ENCODE measurements at regions not wholly inside any gene's neighbourhood (a gene's known extent, or its start where the extent isn't known, plus 50 kb on each side); places are given as distances from the start of the nearest gene placed in this dataset.
A peak's percentile ranks its signal among the peaks of the same experiment; 100 is the strongest.

DNA sequence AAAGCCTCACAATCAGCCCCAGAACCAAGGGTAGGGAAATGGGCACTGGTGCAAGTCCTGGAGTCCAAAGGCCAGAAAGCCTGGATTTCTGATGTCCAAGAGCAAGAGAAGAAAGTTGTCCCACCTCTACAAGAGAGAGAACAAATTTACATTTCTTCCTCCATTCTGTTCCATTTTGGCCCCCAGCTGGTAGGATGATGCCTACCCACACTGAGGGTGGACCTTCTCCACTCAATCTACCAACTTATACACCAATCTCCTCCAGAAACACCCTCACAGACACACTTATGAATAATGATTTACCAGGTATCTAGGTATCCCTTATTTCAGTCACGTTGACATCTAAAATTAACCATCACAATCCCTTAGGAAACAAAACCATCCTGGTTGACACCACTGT is 367.8 kb upstream of the GRIA3 start:
- TF ChIP-seq, protein P1, sequence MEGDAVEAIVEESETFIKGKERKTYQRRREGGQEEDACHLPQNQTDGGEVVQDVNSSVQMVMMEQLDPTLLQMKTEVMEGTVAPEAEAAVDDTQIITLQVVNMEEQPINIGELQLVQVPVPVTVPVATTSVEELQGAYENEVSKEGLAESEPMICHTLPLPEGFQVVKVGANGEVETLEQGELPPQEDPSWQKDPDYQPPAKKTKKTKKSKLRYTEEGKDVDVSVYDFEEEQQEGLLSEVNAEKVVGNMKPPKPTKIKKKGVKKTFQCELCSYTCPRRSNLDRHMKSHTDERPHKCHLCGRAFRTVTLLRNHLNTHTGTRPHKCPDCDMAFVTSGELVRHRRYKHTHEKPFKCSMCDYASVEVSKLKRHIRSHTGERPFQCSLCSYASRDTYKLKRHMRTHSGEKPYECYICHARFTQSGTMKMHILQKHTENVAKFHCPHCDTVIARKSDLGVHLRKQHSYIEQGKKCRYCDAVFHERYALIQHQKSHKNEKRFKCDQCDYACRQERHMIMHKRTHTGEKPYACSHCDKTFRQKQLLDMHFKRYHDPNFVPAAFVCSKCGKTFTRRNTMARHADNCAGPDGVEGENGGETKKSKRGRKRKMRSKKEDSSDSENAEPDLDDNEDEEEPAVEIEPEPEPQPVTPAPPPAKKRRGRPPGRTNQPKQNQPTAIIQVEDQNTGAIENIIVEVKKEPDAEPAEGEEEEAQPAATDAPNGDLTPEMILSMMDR (IDR thresholded peaks at IDR 0.05; ENCODE audit: insufficient read depth, low read length): no peak
- DNase-seq (ENCODE audit: low read depth): no peak
- no peak overlapping the region for H3K4me3 ChIP-seq (ENCODE audit: low read depth, low read length)

DNA sequence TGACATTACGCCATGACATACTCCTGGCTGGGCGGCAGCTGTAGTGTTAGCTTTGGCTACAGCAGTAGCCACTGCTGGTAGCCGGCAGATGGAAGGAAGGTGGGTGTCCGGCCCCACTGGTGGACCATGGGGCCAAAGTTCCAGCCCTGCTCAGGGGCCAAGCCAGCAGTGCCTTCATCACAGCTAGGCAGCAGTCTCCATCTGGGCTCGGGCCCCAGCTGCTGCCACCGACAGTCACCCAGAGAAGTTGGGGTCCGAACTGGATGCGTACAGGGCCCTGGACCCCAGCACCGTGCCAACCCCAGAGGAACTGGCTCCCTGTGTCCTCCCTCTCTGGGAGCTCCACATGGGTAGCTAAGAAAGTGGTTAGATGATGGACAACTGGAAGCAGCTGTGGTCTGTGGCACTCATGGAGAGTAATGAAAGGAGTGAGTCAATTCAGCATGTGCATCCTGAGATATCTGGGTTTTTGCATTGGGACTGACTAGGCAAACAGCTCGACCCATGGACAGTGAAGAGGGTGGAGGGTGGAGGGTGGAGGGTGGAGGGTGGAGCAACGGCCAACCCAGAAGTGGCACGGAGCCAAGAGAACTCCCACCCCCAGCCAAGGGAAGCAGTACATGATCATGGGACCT is 366.6 kb upstream of the GRIA3 start:
- TF ChIP-seq, protein P1 (IDR thresholded peaks at IDR 0.05; ENCODE audit: insufficient read depth, low read length): no peak
- H3K4me3 ChIP-seq (ENCODE audit: low read depth, low read length): no peak overlapping the region
- DNase-seq (ENCODE audit: low read depth): no peak

DNA sequence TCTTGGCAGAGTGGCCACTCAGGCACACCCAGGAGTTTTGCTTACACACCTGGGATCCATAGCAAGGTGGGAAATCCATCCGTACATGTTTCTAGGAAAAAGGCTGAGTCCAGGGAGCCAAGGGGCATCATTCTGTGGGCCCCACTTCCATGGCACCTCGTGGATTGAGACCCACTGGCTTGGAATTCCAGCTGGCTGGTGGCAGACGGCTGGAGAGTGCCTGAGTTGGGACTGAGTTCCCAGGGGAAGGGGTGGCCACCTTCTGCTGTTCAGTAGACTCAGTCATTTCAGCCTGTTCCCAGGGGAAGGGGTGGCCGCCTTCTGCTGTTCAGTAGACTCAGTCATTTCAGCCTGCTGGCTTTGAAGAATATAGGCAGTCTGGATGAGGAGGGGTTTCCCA is 366.0 kb upstream of the GRIA3 start:
- TF ChIP-seq, protein P1 (IDR thresholded peaks at IDR 0.05; ENCODE audit: insufficient read depth, low read length): no peak
- no peak for DNase-seq (ENCODE audit: low read depth)
- H3K4me3 ChIP-seq (ENCODE audit: low read depth, low read length): no peak overlapping the region

DNA sequence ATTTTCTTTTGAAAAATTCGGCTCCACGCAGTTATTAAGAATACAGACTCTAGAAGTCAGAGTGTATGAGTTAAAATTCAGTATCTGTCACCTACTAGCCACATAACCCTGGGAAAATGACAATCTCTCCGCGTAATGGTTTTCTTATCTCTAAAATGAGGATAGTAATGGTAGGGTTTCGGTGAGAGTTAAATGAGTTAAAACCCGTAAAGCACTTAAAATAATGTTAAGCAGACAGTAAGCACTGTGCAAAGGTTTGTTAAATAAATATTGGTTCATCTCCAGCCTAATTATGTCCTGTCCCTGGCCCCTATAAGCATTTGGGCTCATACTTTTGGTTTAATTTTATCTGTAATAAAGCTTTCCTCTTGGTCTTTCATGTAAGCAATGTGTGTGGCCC is 350.8 kb upstream of the GRIA3 start:
- no peak for DNase-seq (ENCODE audit: low read depth)
- TF ChIP-seq, protein P1 (IDR thresholded peaks at IDR 0.05; ENCODE audit: insufficient read depth, low read length): no peak
- no peak overlapping the region for H3K4me3 ChIP-seq (ENCODE audit: low read depth, low read length)

DNA sequence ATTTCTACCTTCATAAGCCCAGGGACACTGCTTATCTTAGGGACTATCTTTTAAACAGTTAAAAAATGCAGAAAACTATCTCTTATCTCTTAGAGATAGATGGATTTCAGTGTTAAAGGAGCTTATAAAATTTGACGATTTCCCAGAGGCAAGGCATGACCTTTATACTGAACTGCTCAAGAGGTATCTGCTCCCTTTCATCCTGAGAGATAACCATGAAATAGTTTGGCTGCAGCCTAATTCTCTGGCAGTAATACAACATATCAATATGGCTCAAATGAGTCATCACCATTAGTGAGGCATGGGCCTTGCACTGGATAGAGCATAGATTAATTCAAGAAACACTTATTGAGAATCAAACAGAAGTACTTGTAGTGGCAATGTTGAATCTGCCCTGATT is 348.2 kb upstream of the GRIA3 start:
- no peak overlapping the region for H3K4me3 ChIP-seq (ENCODE audit: low read depth, low read length)
- DNase-seq (ENCODE audit: low read depth): peak; percentile 11
- TF ChIP-seq, protein P1 (IDR thresholded peaks at IDR 0.05; ENCODE audit: insufficient read depth, low read length): no peak

DNA sequence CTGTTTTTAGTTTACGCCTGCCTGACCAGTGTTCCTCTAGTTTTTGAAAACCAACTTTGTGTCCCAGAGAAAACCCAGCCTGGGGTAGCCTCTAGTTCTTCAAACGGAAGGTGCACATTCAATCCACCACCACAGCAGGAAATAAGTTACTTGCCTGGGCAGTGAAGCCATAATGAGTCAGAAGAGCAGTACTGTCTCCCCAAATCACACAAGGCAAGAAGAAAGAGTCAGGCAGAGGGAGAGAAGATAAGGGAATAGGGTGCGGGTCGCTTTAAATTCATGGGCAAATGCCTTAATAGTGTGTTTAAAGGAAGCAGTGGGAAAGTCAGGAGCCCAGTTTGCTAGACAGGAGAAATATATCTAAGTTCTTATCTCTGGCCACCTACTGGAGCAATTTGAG is 333.8 kb upstream of the GRIA3 start:
- TF ChIP-seq, protein P1 (IDR thresholded peaks at IDR 0.05; ENCODE audit: insufficient read depth, low read length): no peak
- no peak overlapping the region for H3K4me3 ChIP-seq (ENCODE audit: low read depth, low read length)
- peak; percentile 14 for DNase-seq (ENCODE audit: low read depth)

DNA sequence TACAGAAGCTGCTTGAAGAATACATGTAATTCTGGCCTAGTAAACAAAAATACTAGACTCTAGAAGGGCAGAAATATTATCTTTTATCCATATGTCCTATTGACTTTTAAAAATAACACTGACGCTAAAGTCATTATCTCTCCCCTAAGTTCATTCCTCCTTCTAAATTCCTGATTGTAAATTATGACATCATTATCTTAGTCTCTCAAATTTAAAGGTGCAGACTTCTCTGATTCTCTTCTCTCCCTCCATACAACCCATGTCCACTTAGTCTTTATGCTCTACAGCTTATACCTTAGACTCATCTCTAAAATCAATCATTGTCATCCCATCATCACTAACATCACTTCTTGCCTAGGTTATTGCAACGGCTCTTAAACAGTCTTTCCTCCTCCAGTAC is 327.9 kb upstream of the GRIA3 start:
- no peak for DNase-seq (ENCODE audit: low read depth)
- H3K4me3 ChIP-seq (ENCODE audit: low read depth, low read length): no peak overlapping the region
- TF ChIP-seq, protein P1 (IDR thresholded peaks at IDR 0.05; ENCODE audit: insufficient read depth, low read length): no peak

Measured in fibroblast of the aortic adventitia (primary cell).